Pons (tissue), 1 donor: ENCODE measurements at regions not wholly inside any gene's neighbourhood (a gene's known extent, or its start where the extent isn't known, plus 50 kb on each side); places are given as distances from the start of the nearest gene placed in this dataset.
"Not testable (repeated sequence)": the region's sequence is repeated elsewhere in the genome, so short reads cannot be mapped to it uniquely, and the experiment has no call there.

ENCODE experiments used
- DNase-seq: peaks from one replicate; pipeline ENCODE4 v3.0.0-alpha.2; 2016; ENCODE audit warnings: low spot score

GRCh38 chr3:55296030-55296429 lies 191.1 kb downstream of the WNT5A start:
- no peak for DNase-seq

GRCh38 chr3:55294557-55294956 lies 192.5 kb downstream of the WNT5A start:
- DNase-seq, result no peak

- DNase-seq, result no peak
These were observed 194.7 kb downstream of the WNT5A start for GRCh38 chr3:55292360-55292759.

GRCh38 chr3:55288657-55289056 lies 198.4 kb downstream of the WNT5A start:
- no peak for DNase-seq

- DNase-seq, result no peak
These were observed 200.4 kb downstream of the WNT5A start for GRCh38 chr3:55286693-55287092.

GRCh38 chr3:55285156-55285555 lies 201.9 kb downstream of the WNT5A start:
- DNase-seq, result no peak

GRCh38 chr3:55283441-55283925 lies 203.6 kb downstream of the WNT5A start:
- DNase-seq, result no peak

GRCh38 chr3:55282994-55283393 lies 204.1 kb downstream of the WNT5A start:
- DNase-seq, result no peak

GRCh38 chr3:55272031-55272645 lies 215.0 kb downstream of the WNT5A start:
- DNase-seq, result no peak

- DNase-seq, result no peak
These were observed 215.6 kb downstream of the WNT5A start for GRCh38 chr3:55271549-55271948.

GRCh38 chr3:55270976-55271375 lies 216.1 kb downstream of the WNT5A start:
- no peak for DNase-seq

GRCh38 chr3:55269636-55270035 lies 217.5 kb downstream of the WNT5A start:
- DNase-seq, result no peak

- no peak for DNase-seq
These were observed 218.0 kb downstream of the WNT5A start for GRCh38 chr3:55269096-55269495.

GRCh38 chr3:55267206-55267930 lies 219.7 kb downstream of the WNT5A start:
- DNase-seq, result no peak

- no peak for DNase-seq
These were observed 222.2 kb downstream of the WNT5A start for GRCh38 chr3:55264919-55265318.

- no peak for DNase-seq
These were observed 234.2 kb downstream of the WNT5A start for GRCh38 chr3:55252921-55253320.

GRCh38 chr3:55249156-55249555 lies 237.9 kb downstream of the WNT5A start:
- DNase-seq, result not testable (repeated sequence)

- no peak for DNase-seq
These were observed 239.4 kb downstream of the WNT5A start for GRCh38 chr3:55247666-55248065.

- DNase-seq, result no peak
These were observed 241.1 kb downstream of the WNT5A start for GRCh38 chr3:55246033-55246432.

GRCh38 chr3:55245351-55245750 lies 241.8 kb downstream of the WNT5A start:
- DNase-seq, result no peak

- no peak for DNase-seq
These were observed 242.9 kb downstream of the WNT5A start for GRCh38 chr3:55244247-55244646.

GRCh38 chr3:55243678-55244077 lies 243.4 kb downstream of the WNT5A start:
- DNase-seq, result no peak

GRCh38 chr3:55242921-55243320 lies 244.2 kb downstream of the WNT5A start:
- DNase-seq, result no peak

- no peak for DNase-seq
These were observed 246.0 kb downstream of the WNT5A start for GRCh38 chr3:55241098-55241497.
